Keratinocyte (primary cell): ENCODE measurements at regions not wholly inside any gene's neighbourhood (a gene's known extent, or its start where the extent isn't known, plus 50 kb on each side); places are given as distances from the start of the nearest gene placed in this dataset.

ENCODE experiments used
- DNase-seq: peaks from one replicate; pipeline ENCODE4 v3.0.0-alpha.2; 2011; ENCODE audit warnings: low read depth, missing footprints, low spot score
- FAIRE-seq: peaks from 2 replicates; lab custom pipeline; 2011; peaks lifted over from hg19 to GRCh38; lab: Jason Lieb, UNC
- H2AFZ ChIP-seq: 2 replicates; pipeline ENCODE4 v1.6.0; 2012; ENCODE audit warnings: low read length, control low read depth, inconsistent platforms; ENCODE audit not compliant: control insufficient read depth
- H3K27ac ChIP-seq: 2 replicates; pipeline ENCODE4 v1.5.1; 2011; ENCODE audit warnings: low read length; ENCODE audit not compliant: control insufficient read depth, insufficient read depth
- H3K27me3 ChIP-seq: 3 replicates; pipeline ENCODE4 v1.6.0; 2011; ENCODE audit warnings: low read length; ENCODE audit not compliant: control insufficient read depth, insufficient read depth; ENCODE audit errors: extremely low read depth
- H3K36me3 ChIP-seq, 2 experiments: 2 replicates in 1 of 2; 3 replicates in 1 of 2; pipeline ENCODE4 v1.5.1; 2011; ENCODE audit warnings: low read length in 2 of 2, mild to moderate bottlenecking in 1 of 2; ENCODE audit not compliant: control insufficient read depth in 2 of 2, insufficient read depth in 2 of 2; ENCODE audit errors: extremely low read depth in 1 of 2
- H3K4me1 ChIP-seq: 3 replicates; pipeline ENCODE4 v1.5.1; 2011; ENCODE audit warnings: low read length; ENCODE audit not compliant: control insufficient read depth, insufficient read depth; ENCODE audit errors: extremely low read depth
- H3K4me2 ChIP-seq: 3 replicates; pipeline ENCODE4 v1.6.0; 2011; ENCODE audit warnings: low read depth, low read length; ENCODE audit not compliant: control insufficient read depth, insufficient read depth; ENCODE audit errors: extremely low read depth
- H3K4me3 ChIP-seq, 3 experiments: fragments of 200-600 bp in 1 of 3; sonication (generic) in 1 of 3; 2 replicates in 2 of 3; 3 replicates in 1 of 3; pipeline ENCODE4 v1.5.1; 2011 to 2016; ENCODE audit warnings: low read length in 3 of 3, mild to moderate bottlenecking in 3 of 3, control low read depth in 2 of 3, inconsistent platforms in 1 of 3, low read depth in 1 of 3, mixed read lengths in 1 of 3, mixed run types in 1 of 3, moderate library complexity in 1 of 3; ENCODE audit not compliant: control insufficient read depth in 2 of 3, insufficient read depth in 2 of 3; ENCODE audit errors: extremely low read depth in 1 of 3
- H3K79me2 ChIP-seq: 2 replicates; pipeline ENCODE4 v1.6.0; 2012; ENCODE audit warnings: low read length; ENCODE audit not compliant: control insufficient read depth, insufficient read depth
- H3K9ac ChIP-seq: 3 replicates; pipeline ENCODE4 v1.6.0; 2011; ENCODE audit warnings: low read length; ENCODE audit not compliant: control insufficient read depth, insufficient read depth; ENCODE audit errors: extremely low read depth
- H3K9me1 ChIP-seq: 3 replicates; pipeline ENCODE4 v1.6.0; 2011; ENCODE audit warnings: low read length; ENCODE audit not compliant: control insufficient read depth, insufficient read depth; ENCODE audit errors: extremely low read depth
- H3K9me3 ChIP-seq: 2 replicates; pipeline ENCODE4 v1.5.1; 2012; ENCODE audit warnings: low read depth, low read length; ENCODE audit not compliant: control insufficient read depth
- H4K20me1 ChIP-seq: 3 replicates; pipeline ENCODE4 v1.6.0; 2011; ENCODE audit warnings: low read length; ENCODE audit not compliant: control insufficient read depth, insufficient read depth; ENCODE audit errors: extremely low read depth
- EZH2 ChIP-seq: IDR thresholded peaks from one replicate; pipeline ENCODE4 v1.6.1; 2012; ENCODE audit warnings: inconsistent platforms, mild to moderate bottlenecking, low read length, moderate library complexity
- dilution Hi-C: fragments of 300-500 bp; cut with MboI; formaldehyde crosslinking; loops from one replicate; pipeline ENCODE4 v1.7.0; 2020; ENCODE audit warnings: low sequenced_read_pairs; ENCODE audit not compliant: extremely low pct_ligation_motif_present
- TF ChIP-seq, protein P1 (sequence below), 3 experiments: IDR thresholded peaks in 1 of 3; conservative IDR thresholded peaks in 1 of 3; optimal IDR thresholded peaks in 1 of 3; 2 replicates in 2 of 3; 3 replicates in 1 of 3; pipeline versions ENCODE3 to v1.5.1; 2011; ENCODE audit warnings: low read length in 3 of 3, mild to moderate bottlenecking in 3 of 3, moderate library complexity in 2 of 3, control low read depth in 1 of 3, inconsistent platforms in 1 of 3; ENCODE audit not compliant: insufficient read depth in 2 of 3; ENCODE audit errors: extremely low read depth in 1 of 3

DNA sequence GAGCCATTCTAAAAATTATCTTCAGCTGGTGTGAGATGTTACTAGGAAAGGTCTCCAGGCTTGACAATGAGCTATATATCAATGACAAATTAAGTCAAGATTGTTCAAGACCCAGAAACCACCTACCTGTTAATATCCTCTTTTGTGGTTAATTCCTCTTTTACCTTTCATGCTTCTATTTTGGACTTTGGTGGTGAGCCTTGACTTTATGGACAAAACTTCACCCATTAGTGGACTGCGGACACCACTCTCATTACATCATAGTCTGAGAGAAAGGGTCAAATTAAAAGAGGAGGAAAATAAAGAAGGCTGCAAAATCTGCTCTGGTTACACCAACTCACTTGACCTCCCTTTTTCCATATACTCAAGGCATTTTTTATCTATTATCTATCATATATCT, 271.5 kb upstream of the TTC14 start:
- no peak for FAIRE-seq
- TF ChIP-seq, protein P1, sequence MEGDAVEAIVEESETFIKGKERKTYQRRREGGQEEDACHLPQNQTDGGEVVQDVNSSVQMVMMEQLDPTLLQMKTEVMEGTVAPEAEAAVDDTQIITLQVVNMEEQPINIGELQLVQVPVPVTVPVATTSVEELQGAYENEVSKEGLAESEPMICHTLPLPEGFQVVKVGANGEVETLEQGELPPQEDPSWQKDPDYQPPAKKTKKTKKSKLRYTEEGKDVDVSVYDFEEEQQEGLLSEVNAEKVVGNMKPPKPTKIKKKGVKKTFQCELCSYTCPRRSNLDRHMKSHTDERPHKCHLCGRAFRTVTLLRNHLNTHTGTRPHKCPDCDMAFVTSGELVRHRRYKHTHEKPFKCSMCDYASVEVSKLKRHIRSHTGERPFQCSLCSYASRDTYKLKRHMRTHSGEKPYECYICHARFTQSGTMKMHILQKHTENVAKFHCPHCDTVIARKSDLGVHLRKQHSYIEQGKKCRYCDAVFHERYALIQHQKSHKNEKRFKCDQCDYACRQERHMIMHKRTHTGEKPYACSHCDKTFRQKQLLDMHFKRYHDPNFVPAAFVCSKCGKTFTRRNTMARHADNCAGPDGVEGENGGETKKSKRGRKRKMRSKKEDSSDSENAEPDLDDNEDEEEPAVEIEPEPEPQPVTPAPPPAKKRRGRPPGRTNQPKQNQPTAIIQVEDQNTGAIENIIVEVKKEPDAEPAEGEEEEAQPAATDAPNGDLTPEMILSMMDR (optimal IDR thresholded peaks at IDR 0.05 in 1 of 3, IDR thresholded peaks at IDR 0.05 in 1 of 3, conservative IDR thresholded peaks at IDR 0.05 in 1 of 3; ENCODE audit: extremely low read depth in 1 of 3, insufficient read depth in 2 of 3, low read length in 3 of 3): no peak
- TF ChIP-seq EZH2: no peak
- H2AFZ ChIP-seq: no peak overlapping the region
- no peaks in the 10 kb centered on the region for H3K9me1 ChIP-seq
- dilution Hi-C loops: no loop called here
- no peaks in the 10 kb centered on the region for H4K20me1 ChIP-seq
- H3K27ac ChIP-seq: no peak overlapping the region
- no peak for DNase-seq
- H3K4me2 ChIP-seq: no peak overlapping the region
- H3K27me3 ChIP-seq: no peaks in the 10 kb centered on the region
- no peak overlapping the region for H3K4me3 ChIP-seq
- no peaks in the 10 kb centered on the region for H3K79me2 ChIP-seq
- no peaks in the 10 kb centered on the region for H3K4me1 ChIP-seq
- H3K9me3 ChIP-seq: no peaks in the 10 kb centered on the region
- H3K9ac ChIP-seq: no peak overlapping the region
- H3K36me3 ChIP-seq: no peaks in the 10 kb centered on the region

DNA sequence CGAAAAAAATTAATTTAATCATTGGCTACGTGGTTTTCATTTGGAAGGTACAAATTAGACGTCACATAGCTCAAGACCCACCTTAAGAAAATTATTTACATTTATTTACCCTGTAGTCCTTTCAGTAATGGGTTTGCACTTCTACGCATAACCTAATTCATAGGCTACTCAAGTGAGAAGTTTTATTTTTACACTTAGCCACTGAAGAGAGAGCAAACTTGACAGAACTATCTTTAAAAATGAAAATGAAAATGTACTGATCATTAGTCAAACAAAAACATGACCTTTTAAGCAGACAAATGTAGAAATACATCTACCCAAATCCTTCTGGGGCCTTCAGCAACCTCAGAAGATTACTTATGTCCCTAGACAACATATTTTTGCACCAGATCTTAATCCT, 269.4 kb upstream of the TTC14 start:
- no peaks in the 10 kb centered on the region for H3K4me1 ChIP-seq
- no peak overlapping the region for H3K4me2 ChIP-seq
- H3K9me1 ChIP-seq: no peaks in the 10 kb centered on the region
- H2AFZ ChIP-seq: no peak overlapping the region
- no peak for DNase-seq
- H3K9ac ChIP-seq: no peak overlapping the region
- H4K20me1 ChIP-seq: no peaks in the 10 kb centered on the region
- dilution Hi-C loops: no loop called here
- no peak for FAIRE-seq
- no peak overlapping the region for H3K27ac ChIP-seq
- H3K9me3 ChIP-seq: no peaks in the 10 kb centered on the region
- H3K4me3 ChIP-seq: no peak overlapping the region
- no peaks in the 10 kb centered on the region for H3K36me3 ChIP-seq
- H3K27me3 ChIP-seq: no peaks in the 10 kb centered on the region
- H3K79me2 ChIP-seq: no peaks in the 10 kb centered on the region
- TF ChIP-seq, protein P1 (optimal IDR thresholded peaks at IDR 0.05 in 1 of 3, IDR thresholded peaks at IDR 0.05 in 1 of 3, conservative IDR thresholded peaks at IDR 0.05 in 1 of 3; ENCODE audit: extremely low read depth in 1 of 3, insufficient read depth in 2 of 3, low read length in 3 of 3): no peak
